ENCODE measurements at regions not wholly inside any gene's neighbourhood (a gene's known extent, or its start where the extent isn't known, plus 50 kb on each side); places are given as distances from the start of the nearest gene placed in this dataset.

DNA sequence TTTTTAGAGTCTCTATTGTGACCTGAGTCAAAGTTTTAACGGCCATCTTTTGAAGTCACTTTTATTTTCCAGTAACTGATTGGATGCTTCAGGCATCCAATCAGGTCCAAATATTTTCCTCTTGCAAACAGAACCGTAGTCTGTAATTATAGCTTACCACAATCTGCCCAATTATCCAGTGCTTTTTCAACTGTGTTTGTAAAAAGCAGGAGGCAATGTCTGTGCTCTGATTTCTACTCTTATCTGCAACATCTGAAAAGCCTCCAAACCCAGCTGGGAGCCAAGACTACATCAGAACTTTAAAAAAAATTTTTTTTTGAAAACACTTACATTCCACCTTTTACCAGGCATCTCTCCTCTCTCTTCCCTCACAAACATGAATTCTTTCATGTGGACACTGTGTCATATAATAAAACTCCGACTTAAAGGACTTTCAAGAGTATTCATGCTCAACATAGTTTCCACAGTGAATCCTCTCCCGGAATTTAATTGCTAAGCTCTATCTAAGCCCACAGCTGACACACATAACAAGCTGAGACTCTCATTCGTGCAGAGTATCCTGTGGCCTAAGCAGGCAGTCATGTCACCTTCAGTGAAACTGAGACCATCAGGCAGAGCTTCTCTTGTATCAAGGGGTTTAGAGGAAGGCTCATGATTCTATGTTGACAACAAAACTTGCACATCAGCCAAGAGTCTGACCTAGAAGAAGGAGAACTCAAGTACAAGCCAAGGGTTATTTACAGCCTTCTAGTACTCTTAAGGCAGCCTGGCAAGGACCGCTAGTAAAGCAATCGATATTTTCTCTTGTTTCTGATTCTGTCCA lies 272.7 kb downstream of the TLE1 start:
- Mint-ChIP-seq H3K36me3 (ENCODE audit: insufficient read depth) (no peaks in the 10 kb centered on the region), H3K27ac (no peak overlapping the region), H3K9me3 (ENCODE audit: low read depth) (peaks cover 16% of the 10 kb centered on the region), H3K4me3 (ENCODE audit: low read depth) (no peak overlapping the region), H3K4me1 (ENCODE audit: low read depth) (no peaks in the 10 kb centered on the region), H3K27me3 (no peaks in the 10 kb centered on the region)
- no peak for DNase-seq (ENCODE audit: low spot score, unreplicated experiment)
- TF ChIP-seq, protein P1, sequence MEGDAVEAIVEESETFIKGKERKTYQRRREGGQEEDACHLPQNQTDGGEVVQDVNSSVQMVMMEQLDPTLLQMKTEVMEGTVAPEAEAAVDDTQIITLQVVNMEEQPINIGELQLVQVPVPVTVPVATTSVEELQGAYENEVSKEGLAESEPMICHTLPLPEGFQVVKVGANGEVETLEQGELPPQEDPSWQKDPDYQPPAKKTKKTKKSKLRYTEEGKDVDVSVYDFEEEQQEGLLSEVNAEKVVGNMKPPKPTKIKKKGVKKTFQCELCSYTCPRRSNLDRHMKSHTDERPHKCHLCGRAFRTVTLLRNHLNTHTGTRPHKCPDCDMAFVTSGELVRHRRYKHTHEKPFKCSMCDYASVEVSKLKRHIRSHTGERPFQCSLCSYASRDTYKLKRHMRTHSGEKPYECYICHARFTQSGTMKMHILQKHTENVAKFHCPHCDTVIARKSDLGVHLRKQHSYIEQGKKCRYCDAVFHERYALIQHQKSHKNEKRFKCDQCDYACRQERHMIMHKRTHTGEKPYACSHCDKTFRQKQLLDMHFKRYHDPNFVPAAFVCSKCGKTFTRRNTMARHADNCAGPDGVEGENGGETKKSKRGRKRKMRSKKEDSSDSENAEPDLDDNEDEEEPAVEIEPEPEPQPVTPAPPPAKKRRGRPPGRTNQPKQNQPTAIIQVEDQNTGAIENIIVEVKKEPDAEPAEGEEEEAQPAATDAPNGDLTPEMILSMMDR (IDR thresholded peaks at IDR 0.05; ENCODE audit: unreplicated experiment): no peak

DNA sequence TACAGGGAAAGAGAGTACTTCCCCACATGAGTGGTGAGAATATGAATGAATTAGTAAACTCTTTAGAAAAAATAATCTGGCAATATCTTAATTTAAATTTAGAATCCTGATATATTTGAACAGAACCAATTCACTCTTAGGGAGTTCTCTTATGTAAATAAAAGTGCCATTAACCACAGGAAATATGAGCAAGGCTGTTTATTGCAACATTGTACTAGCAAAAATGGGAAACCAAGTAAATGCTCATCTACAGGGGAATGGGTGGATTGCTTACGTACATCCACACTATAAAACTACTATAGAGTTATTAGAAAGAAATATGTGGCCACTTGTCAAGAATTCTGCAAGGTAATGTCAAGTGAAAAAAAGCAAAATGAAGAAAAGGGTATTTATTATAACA lies 274.5 kb downstream of the TLE1 start:
- Mint-ChIP-seq H3K4me3 (ENCODE audit: low read depth) (no peak overlapping the region), H3K9me3 (ENCODE audit: low read depth) (peaks cover 12% of the 10 kb centered on the region), H3K36me3 (ENCODE audit: insufficient read depth) (peaks cover 3% of the 10 kb centered on the region), H3K4me1 (ENCODE audit: low read depth) (no peaks in the 10 kb centered on the region), H3K27me3 (no peaks in the 10 kb centered on the region), H3K27ac (no peak overlapping the region)
- TF ChIP-seq, protein P1 (IDR thresholded peaks at IDR 0.05; ENCODE audit: unreplicated experiment): no peak
- DNase-seq (ENCODE audit: low spot score, unreplicated experiment): no peak

DNA sequence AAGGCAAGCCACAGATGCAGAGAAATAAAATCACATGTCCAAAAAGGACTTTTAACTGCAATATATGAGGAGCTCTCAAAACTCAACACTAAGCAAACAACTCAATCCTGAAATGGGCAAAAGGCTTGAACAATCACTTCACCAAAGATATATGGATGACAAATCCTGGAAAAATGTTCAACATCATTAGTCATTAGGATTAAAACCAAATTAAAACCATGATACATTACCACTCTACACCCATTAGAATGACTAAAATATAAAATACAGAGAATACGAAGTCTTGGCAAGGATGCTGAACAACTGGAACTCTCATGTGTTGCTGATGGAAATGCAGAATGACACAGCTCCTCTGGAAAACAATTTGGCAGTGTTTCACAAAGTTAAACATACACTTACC lies 277.4 kb downstream of the TLE1 start:
- Mint-ChIP-seq H3K27me3 (no peaks in the 10 kb centered on the region), H3K36me3 (ENCODE audit: insufficient read depth) (peaks cover 3% of the 10 kb centered on the region), H3K4me3 (ENCODE audit: low read depth) (no peak overlapping the region), H3K9me3 (ENCODE audit: low read depth) (peaks cover 6% of the 10 kb centered on the region), H3K4me1 (ENCODE audit: low read depth) (no peaks in the 10 kb centered on the region), H3K27ac (no peak overlapping the region)
- DNase-seq (ENCODE audit: low spot score, unreplicated experiment): no peak
- TF ChIP-seq, protein P1 (IDR thresholded peaks at IDR 0.05; ENCODE audit: unreplicated experiment): no peak

DNA sequence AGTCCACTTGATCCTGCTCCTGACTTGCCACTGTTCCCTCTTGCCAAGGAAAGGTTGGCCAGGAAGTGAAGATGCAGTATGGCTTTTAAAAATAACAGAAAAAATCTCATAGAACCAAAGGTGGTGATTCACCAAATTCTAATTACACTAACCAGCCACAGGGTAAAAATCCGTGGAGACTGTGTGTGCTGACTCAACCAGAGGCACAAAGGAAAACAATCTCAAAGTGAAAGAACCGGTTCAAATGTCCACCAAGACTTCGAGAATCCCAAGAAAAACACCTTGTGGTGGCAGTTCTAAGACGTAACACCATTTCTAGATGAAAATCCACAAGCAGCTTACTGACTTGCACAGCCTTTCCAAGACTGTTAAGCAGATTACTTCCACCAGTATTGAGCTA lies 279.1 kb downstream of the TLE1 start:
- Mint-ChIP-seq H3K9me3 (ENCODE audit: low read depth) (peaks cover 6% of the 10 kb centered on the region), H3K4me3 (ENCODE audit: low read depth) (no peak overlapping the region), H3K27me3 (no peaks in the 10 kb centered on the region), H3K27ac (no peak overlapping the region), H3K4me1 (ENCODE audit: low read depth) (peaks cover 4% of the 10 kb centered on the region), H3K36me3 (ENCODE audit: insufficient read depth) (peaks cover 3% of the 10 kb centered on the region)
- TF ChIP-seq, protein P1 (IDR thresholded peaks at IDR 0.05; ENCODE audit: unreplicated experiment): no peak
- DNase-seq (ENCODE audit: low spot score, unreplicated experiment): no peak

DNA sequence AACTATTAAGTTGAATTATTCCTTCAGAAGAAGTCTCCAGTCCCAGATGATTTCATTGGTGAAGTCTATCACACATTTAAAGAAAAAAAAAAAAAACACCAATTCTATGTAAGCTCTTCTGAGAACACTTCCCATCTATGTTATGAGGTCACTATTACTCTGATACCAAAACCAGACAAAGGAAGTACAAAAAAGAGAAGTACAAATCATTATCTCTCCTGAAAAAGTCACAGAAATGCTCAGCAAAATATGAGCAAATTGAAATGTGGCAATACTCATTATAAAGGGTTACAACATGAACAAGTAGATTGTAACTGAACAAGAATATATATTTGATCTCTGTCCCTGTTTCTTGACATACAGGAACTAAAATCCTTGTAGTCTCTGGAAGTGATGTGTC lies 280.4 kb downstream of the TLE1 start:
- Mint-ChIP-seq H3K4me3 (ENCODE audit: low read depth) (no peak overlapping the region), H3K9me3 (ENCODE audit: low read depth) (peaks cover 6% of the 10 kb centered on the region), H3K36me3 (ENCODE audit: insufficient read depth) (peaks cover 3% of the 10 kb centered on the region), H3K27ac (no peak overlapping the region), H3K4me1 (ENCODE audit: low read depth) (peaks cover 4% of the 10 kb centered on the region), H3K27me3 (no peaks in the 10 kb centered on the region)
- TF ChIP-seq, protein P1 (IDR thresholded peaks at IDR 0.05; ENCODE audit: unreplicated experiment): no peak
- DNase-seq (ENCODE audit: low spot score, unreplicated experiment): no peak

Measured in progenitor cell of endocrine pancreas (in vitro differentiated cells).